Naive thymus-derived CD4-positive, alpha-beta T cell (primary cell): ENCODE measurements at regions not wholly inside any gene's neighbourhood (a gene's known extent, or its start where the extent isn't known, plus 50 kb on each side); places are given as distances from the start of the nearest gene placed in this dataset.
"Not testable (repeated sequence)": the region's sequence is repeated elsewhere in the genome, so short reads cannot be mapped to it uniquely, and the experiment has no call there.

Experiments used
- ATAC-seq: fragments of 150-1000 bp; cut with Tn5 transposase; 2 replicates; pipeline ENCODE4 v1.10.0; 2021; ENCODE audit warnings: mild to moderate bottlenecking, moderate library complexity
- CTCF ChIA-PET: fragments of 350-600 bp; sonication (Branson Sonifier 250); formaldehyde crosslinking; loops from one replicate; lab custom pipeline; 2021; ENCODE audit warnings: antibody characterized with exemption; lab: Charles Lee
- POLR2A ChIA-PET: fragments of 350-600 bp; sonication (Branson Sonifier 250); formaldehyde crosslinking; loops from one replicate; lab custom pipeline; 2021; ENCODE audit warnings: antibody characterized with exemption, inconsistent platforms; lab: Charles Lee
- DNase-seq, 9 donors: peaks; one replicate each; pipeline versions ENCODE4 v3.0.0 to v3.0.0-alpha.2; 2020 to 2022; ENCODE audit warnings: mixed read lengths in 1 of 9
- H3K27ac ChIP-seq: one replicate; pipeline ENCODE4 v1.7.0; 2013; ENCODE audit warnings: mild to moderate bottlenecking, low read depth, low read length, moderate library complexity
- H3K27me3 ChIP-seq, 2 donors: one replicate each; pipeline ENCODE4 v1.7.0; 2013; ENCODE audit warnings: low read length in 2 of 2, mild to moderate bottlenecking in 2 of 2, moderate library complexity in 2 of 2; ENCODE audit not compliant: control insufficient read depth in 2 of 2, insufficient read depth in 2 of 2
- H3K36me3 ChIP-seq, 3 experiments: 1 replicate in 2 of 3; 2 replicates in 1 of 3; pipeline ENCODE4 v1.7.0; 2013; ENCODE audit warnings: low read length in 3 of 3, mild to moderate bottlenecking in 3 of 3, moderate library complexity in 1 of 3; ENCODE audit not compliant: insufficient read depth in 3 of 3, control insufficient read depth in 2 of 3
- H3K4me1 ChIP-seq, 2 donors: one replicate each; pipeline ENCODE4 v1.7.0; 2013; ENCODE audit warnings: low read length in 2 of 2, mild to moderate bottlenecking in 2 of 2, moderate library complexity in 1 of 2; ENCODE audit not compliant: control insufficient read depth in 2 of 2, insufficient read depth in 2 of 2
- H3K4me3 ChIP-seq: 2 replicates; pipeline ENCODE4 v1.7.0; 2013; ENCODE audit warnings: mild to moderate bottlenecking, low read length
- H3K9me3 ChIP-seq, 3 experiments: 1 replicate in 2 of 3; 2 replicates in 1 of 3; pipeline ENCODE4 v1.7.0; 2013; ENCODE audit warnings: low read length in 3 of 3; ENCODE audit not compliant: control insufficient read depth in 2 of 3
- H3K27ac Mint-ChIP-seq, 9 donors: one replicate each; pipeline ENCODE4 v1.8.0; 2020 to 2022; ENCODE audit warnings: mixed read lengths in 9 of 9, mild to moderate bottlenecking in 8 of 9, moderate library complexity in 5 of 9, inconsistent platforms in 2 of 9
- H3K27me3 Mint-ChIP-seq, 5 donors: one replicate each; pipeline ENCODE4 v1.8.0; 2021 to 2022; ENCODE audit warnings: mixed read lengths in 5 of 5, mild to moderate bottlenecking in 1 of 5
- H3K36me3 Mint-ChIP-seq, 5 donors: one replicate each; pipeline ENCODE4 v1.8.0; 2020 to 2022; ENCODE audit warnings: mixed read lengths in 5 of 5, mild to moderate bottlenecking in 3 of 5, inconsistent platforms in 1 of 5
- H3K4me1 Mint-ChIP-seq, 7 donors: one replicate each; pipeline ENCODE4 v1.8.0; 2020 to 2022; ENCODE audit warnings: mixed read lengths in 7 of 7, mild to moderate bottlenecking in 3 of 7, inconsistent platforms in 1 of 7
- H3K4me3 Mint-ChIP-seq, 10 donors: one replicate each; pipeline ENCODE4 v1.8.0; 2020 to 2022; ENCODE audit warnings: mild to moderate bottlenecking in 10 of 10, mixed read lengths in 10 of 10, moderate library complexity in 6 of 10, inconsistent platforms in 2 of 10
- H3K9me3 Mint-ChIP-seq, 11 donors: one replicate each; pipeline ENCODE4 v1.8.0; 2020 to 2022; ENCODE audit warnings: mixed read lengths in 11 of 11, mild to moderate bottlenecking in 4 of 11, inconsistent platforms in 1 of 11, moderate library complexity in 1 of 11
- intact Hi-C, 2 donors: fragments of 100-400 bp; cut with micrococcal nuclease; formaldehyde crosslinking; loops; one replicate each; pipeline ENCODE4 v1.15.1; 2023

- CTCF ChIA-PET, H3K27ac ChIP-seq, H3K27ac Mint-ChIP-seq: not testable (repeated sequence)
Measured at GRCh38 chr2:4814137-4814536, 878.0 kb upstream of the SOX11 start.

GRCh38 chr2:4827836-4828235 lies 864.3 kb upstream of the SOX11 start:
- Mint-ChIP-seq H3K27ac (no peak overlapping the region), H3K4me1 (no peaks in the 10 kb centered on the region), H3K4me3 (no peak overlapping the region), H3K27me3 (no peaks in the 10 kb centered on the region), H3K9me3 (peaks cover 0 to 8% (median 2%) of the 10 kb centered on the region in 11 donors), H3K36me3 (no peaks in the 10 kb centered on the region)
- H3K9me3 ChIP-seq, result no peaks in the 10 kb centered on the region
- H3K4me1 ChIP-seq, result no peaks in the 10 kb centered on the region
- no peaks in the 10 kb centered on the region for H3K36me3 ChIP-seq
- CTCF ChIA-PET, result no interaction called here
- DNase-seq (no peak), ATAC-seq (no peak)
- intact Hi-C loops, result no loop called here
- no peak overlapping the region for H3K27ac ChIP-seq
- no peak overlapping the region for H3K4me3 ChIP-seq
- POLR2A ChIA-PET, result no interaction called here
- no peaks in the 10 kb centered on the region for H3K27me3 ChIP-seq

More at GRCh38 chr2:4814137-4814536, 878.0 kb upstream of the SOX11 start:
- H3K36me3 Mint-ChIP-seq, H3K27me3 ChIP-seq, intact Hi-C loops, H3K4me1 Mint-ChIP-seq, DNase-seq, POLR2A ChIA-PET, ATAC-seq, H3K36me3 ChIP-seq, H3K9me3 ChIP-seq, H3K4me3 ChIP-seq, H3K4me3 Mint-ChIP-seq, H3K27me3 Mint-ChIP-seq, H3K4me1 ChIP-seq: not testable (repeated sequence)
- H3K9me3 Mint-ChIP-seq, result peaks cover 11 to 40% (median 20%) of the 10 kb centered on the region in 11 donors

- H3K27ac Mint-ChIP-seq, result no peak overlapping the region
- no peak overlapping the region for H3K27ac ChIP-seq
- intact Hi-C loops, result no loop called here
- ChIA-PET POLR2A (no interaction called here), CTCF (no interaction called here)
- no peaks in the 10 kb centered on the region for H3K27me3 ChIP-seq
- H3K4me1 ChIP-seq, result no peaks in the 10 kb centered on the region
- no peaks in the 10 kb centered on the region for H3K9me3 ChIP-seq
- ATAC-seq, result no peak
- H3K27me3 Mint-ChIP-seq, result no peaks in the 10 kb centered on the region
- H3K36me3 ChIP-seq, result no peaks in the 10 kb centered on the region
- H3K4me1 Mint-ChIP-seq, result no peaks in the 10 kb centered on the region
- DNase-seq, result no peak
- no peaks in the 10 kb centered on the region for H3K36me3 Mint-ChIP-seq
- peaks cover 0 to 8% (median 2%) of the 10 kb centered on the region in 11 donors for H3K9me3 Mint-ChIP-seq
- no peak overlapping the region for H3K4me3 ChIP-seq
- no peak overlapping the region for H3K4me3 Mint-ChIP-seq
Measured at GRCh38 chr2:4828682-4829374, 863.4 kb upstream of the SOX11 start.

- Mint-ChIP-seq H3K4me3 (no peak overlapping the region), H3K27ac (no peak overlapping the region), H3K27me3 (no peaks in the 10 kb centered on the region), H3K9me3 (peaks cover 0 to 8% (median 2%) of the 10 kb centered on the region in 11 donors), H3K4me1 (no peaks in the 10 kb centered on the region), H3K36me3 (no peaks in the 10 kb centered on the region)
- Histone ChIP-seq H3K4me1 (no peaks in the 10 kb centered on the region), H3K27ac (no peak overlapping the region), H3K9me3 (no peaks in the 10 kb centered on the region), H3K36me3 (no peaks in the 10 kb centered on the region), H3K4me3 (no peak overlapping the region), H3K27me3 (no peaks in the 10 kb centered on the region)
- ATAC-seq (no peak), DNase-seq (no peak)
- ChIA-PET POLR2A (no interaction called here), CTCF (no interaction called here)
- intact Hi-C loops, result no loop called here
Measured at GRCh38 chr2:4831751-4832150, 860.4 kb upstream of the SOX11 start.

GRCh38 chr2:4832642-4833041 lies 859.5 kb upstream of the SOX11 start:
- ChIA-PET CTCF (no interaction called here), POLR2A (no interaction called here)
- Mint-ChIP-seq H3K4me1 (no peaks in the 10 kb centered on the region), H3K9me3 (peaks cover 0 to 17% (median 8%) of the 10 kb centered on the region in 11 donors), H3K4me3 (no peak overlapping the region), H3K27ac (no peak overlapping the region), H3K27me3 (peaks cover 0 to 4% (median 0%) of the 10 kb centered on the region in 5 donors), H3K36me3 (peaks cover 0 to 5% (median 0%) of the 10 kb centered on the region in 5 donors)
- Histone ChIP-seq H3K4me3 (no peak overlapping the region), H3K4me1 (no peaks in the 10 kb centered on the region), H3K36me3 (no peaks in the 10 kb centered on the region), H3K27me3 (no peaks in the 10 kb centered on the region), H3K9me3 (no peaks in the 10 kb centered on the region), H3K27ac (no peak overlapping the region)
- DNase-seq, result no peak
- no peak for ATAC-seq
- intact Hi-C loops, result no loop called here

- Histone ChIP-seq H3K4me3 (no peak overlapping the region), H3K9me3 (no peaks in the 10 kb centered on the region), H3K4me1 (no peaks in the 10 kb centered on the region), H3K27ac (no peak overlapping the region), H3K36me3 (no peaks in the 10 kb centered on the region), H3K27me3 (no peaks in the 10 kb centered on the region)
- intact Hi-C loops, result no loop called here
- CTCF ChIA-PET, result no interaction called here
- Mint-ChIP-seq H3K36me3 (peaks cover 0 to 5% (median 0%) of the 10 kb centered on the region in 5 donors), H3K4me3 (no peak overlapping the region), H3K27me3 (peaks cover 0 to 4% (median 0%) of the 10 kb centered on the region in 5 donors), H3K9me3 (peaks cover 3 to 31% (median 11%) of the 10 kb centered on the region in 11 donors), H3K4me1 (no peaks in the 10 kb centered on the region), H3K27ac (no peak overlapping the region)
- ATAC-seq (no peak), DNase-seq (no peak)
- POLR2A ChIA-PET, result no interaction called here
Measured at GRCh38 chr2:4838626-4839025, 853.6 kb upstream of the SOX11 start.

GRCh38 chr2:4840791-4841190 lies 851.4 kb upstream of the SOX11 start:
- H3K36me3 Mint-ChIP-seq, result peaks cover 0 to 5% (median 0%) of the 10 kb centered on the region in 5 donors
- H3K4me3 Mint-ChIP-seq, result no peak overlapping the region
- no peak overlapping the region for H3K4me3 ChIP-seq
- no peaks in the 10 kb centered on the region for H3K27me3 ChIP-seq
- H3K27ac ChIP-seq, result no peak overlapping the region
- ATAC-seq (no peak), DNase-seq (no peak)
- intact Hi-C loops, result no loop called here
- peaks cover 3 to 37% (median 18%) of the 10 kb centered on the region in 11 donors for H3K9me3 Mint-ChIP-seq
- H3K4me1 Mint-ChIP-seq, result no peaks in the 10 kb centered on the region
- H3K27me3 Mint-ChIP-seq, result peaks cover 0 to 4% (median 0%) of the 10 kb centered on the region in 5 donors
- ChIA-PET CTCF (no interaction called here), POLR2A (no interaction called here)
- H3K9me3 ChIP-seq, result peaks cover 0 to 4% (median 0%) of the 10 kb centered on the region in 3 experiments
- H3K27ac Mint-ChIP-seq, result no peak overlapping the region
- H3K4me1 ChIP-seq, result no peaks in the 10 kb centered on the region
- no peaks in the 10 kb centered on the region for H3K36me3 ChIP-seq
